ENCODE measurements at regions not wholly inside any gene's neighbourhood (a gene's known extent, or its start where the extent isn't known, plus 50 kb on each side); places are given as distances from the start of the nearest gene placed in this dataset.
"Not testable (repeated sequence)": the region's sequence is repeated elsewhere in the genome, so short reads cannot be mapped to it uniquely, and the experiment has no call there.

- DNase-seq, result not testable (repeated sequence)
Observed at GRCh38 chr1:146883190-146883589, 54.9 kb upstream of the NBPF12 start.

GRCh38 chr1:146881096-146881495, 57.0 kb upstream of the NBPF12 start:
- DNase-seq, result not testable (repeated sequence)

- not testable (repeated sequence) for DNase-seq
Observed at GRCh38 chr1:146863799-146864319, 74.3 kb upstream of the NBPF12 start.

GRCh38 chr1:146853147-146853546, 85.0 kb upstream of the NBPF12 start:
- DNase-seq, result not testable (repeated sequence)

- DNase-seq, result not testable (repeated sequence)
Observed at GRCh38 chr1:146850352-146850889, 87.7 kb upstream of the NBPF12 start.

GRCh38 chr1:146838725-146839124, 99.4 kb upstream of the NBPF12 start:
- not testable (repeated sequence) for DNase-seq

- DNase-seq, result not testable (repeated sequence)
Observed at GRCh38 chr1:146826957-146827356, 111.2 kb upstream of the NBPF12 start.

- DNase-seq, result not testable (repeated sequence)
Observed at GRCh38 chr1:146794236-146794635, 143.9 kb upstream of the NBPF12 start.

GRCh38 chr1:146792725-146793124, 145.4 kb upstream of the NBPF12 start:
- not testable (repeated sequence) for DNase-seq

GRCh38 chr1:146784212-146784940, 153.7 kb upstream of the NBPF12 start:
- not testable (repeated sequence) for DNase-seq

GRCh38 chr1:146781235-146781634, 156.9 kb upstream of the NBPF12 start:
- not testable (repeated sequence) for DNase-seq

GRCh38 chr1:146777826-146778602, 160.1 kb upstream of the NBPF12 start:
- DNase-seq, result not testable (repeated sequence)

- DNase-seq, result not testable (repeated sequence)
Observed at GRCh38 chr1:146774988-146775387, 163.1 kb upstream of the NBPF12 start.

GRCh38 chr1:146774271-146774670, 163.9 kb upstream of the NBPF12 start:
- DNase-seq, result not testable (repeated sequence)

- DNase-seq, result not testable (repeated sequence)
Observed at GRCh38 chr1:146771409-146771808, 166.7 kb upstream of the NBPF12 start.

GRCh38 chr1:146770998-146771397, 167.1 kb upstream of the NBPF12 start:
- not testable (repeated sequence) for DNase-seq

GRCh38 chr1:146763234-146763633, 174.9 kb upstream of the NBPF12 start:
- not testable (repeated sequence) for DNase-seq

GRCh38 chr1:146756858-146757257, 181.3 kb upstream of the NBPF12 start:
- DNase-seq, result not testable (repeated sequence)

- not testable (repeated sequence) for DNase-seq
Observed at GRCh38 chr1:146748686-146749085, 189.4 kb upstream of the NBPF12 start.

- not testable (repeated sequence) for DNase-seq
Observed at GRCh38 chr1:146731981-146732680, 206.0 kb upstream of the NBPF12 start.

GRCh38 chr1:146729642-146730344, 208.3 kb upstream of the NBPF12 start:
- DNase-seq, result not testable (repeated sequence)

- not testable (repeated sequence) for DNase-seq
Observed at GRCh38 chr1:146715054-146715453, 223.1 kb upstream of the NBPF12 start.

Measured in activated T-cell treated with anti-CD3 and anti-CD28 coated beads, Interleukin-2, amount 50 U/mL, for 1 hour (primary cell).